NCI-H774 (cell line): ENCODE measurements at regions not wholly inside any gene's neighbourhood (a gene's known extent, or its start where the extent isn't known, plus 50 kb on each side); places are given as distances from the start of the nearest gene placed in this dataset.

Experiments
- DNase-seq: peaks from one replicate; lab custom pipeline; 2025; lab: John Stamatoyannopoulos, UW

DNA sequence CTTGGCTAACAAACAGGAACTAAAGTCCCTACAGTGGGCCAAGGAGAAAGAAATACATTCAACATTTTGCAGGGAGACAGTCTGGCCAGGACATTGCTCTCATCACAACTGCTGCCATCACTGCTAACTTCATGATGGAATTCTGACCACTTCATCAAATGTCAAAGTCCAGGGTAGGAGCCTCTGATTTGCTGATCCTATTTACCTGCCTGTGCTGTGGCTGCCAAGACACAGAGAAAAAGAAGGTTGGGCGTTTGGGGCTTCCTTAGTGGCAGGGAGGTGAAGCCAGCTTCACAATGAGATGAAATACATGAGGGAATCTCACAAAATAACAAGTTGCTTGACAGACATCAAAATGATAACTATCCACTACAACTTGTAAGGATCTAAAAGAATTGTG is 343.9 kb upstream of the CADM1 start:
- DNase-seq, result no peak

DNA sequence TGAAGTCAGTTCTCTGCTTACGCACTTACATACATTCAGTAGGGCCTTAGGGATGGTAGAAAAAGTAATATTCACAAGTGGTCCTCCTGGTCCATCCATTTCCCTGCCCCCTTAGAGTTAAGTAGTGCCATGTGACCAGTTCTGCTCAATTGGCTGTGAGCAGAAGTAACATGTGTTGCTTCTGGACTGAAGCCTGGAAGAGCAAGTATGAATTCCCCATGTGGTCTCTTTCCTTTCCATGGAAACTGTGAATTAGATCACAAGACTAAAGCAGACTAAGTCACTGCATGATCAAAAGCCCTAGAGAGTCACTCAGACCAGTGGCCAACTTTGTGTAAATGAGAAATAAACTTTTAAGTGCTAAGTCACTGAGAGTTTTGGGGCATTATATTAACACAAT is 341.7 kb upstream of the CADM1 start:
- DNase-seq, result no peak

DNA sequence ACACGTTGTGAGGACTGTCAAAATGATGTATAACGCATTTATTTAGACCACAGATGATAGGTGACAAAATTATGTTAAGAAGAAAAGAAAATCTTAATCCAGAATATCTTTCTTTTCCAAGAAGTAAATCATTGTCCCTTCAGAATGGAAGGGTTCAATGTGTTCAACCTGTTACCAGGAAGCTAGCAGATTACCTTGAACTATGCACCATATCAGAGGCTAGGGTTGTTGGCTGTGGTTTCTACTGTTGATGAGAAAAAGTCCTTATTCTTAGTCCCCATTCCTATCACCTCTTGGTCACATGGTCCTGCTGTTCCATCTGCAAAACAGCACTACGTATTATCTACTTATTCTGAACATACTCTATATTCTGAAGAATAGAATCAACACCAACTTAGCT is 339.5 kb upstream of the CADM1 start:
- no peak for DNase-seq

DNA sequence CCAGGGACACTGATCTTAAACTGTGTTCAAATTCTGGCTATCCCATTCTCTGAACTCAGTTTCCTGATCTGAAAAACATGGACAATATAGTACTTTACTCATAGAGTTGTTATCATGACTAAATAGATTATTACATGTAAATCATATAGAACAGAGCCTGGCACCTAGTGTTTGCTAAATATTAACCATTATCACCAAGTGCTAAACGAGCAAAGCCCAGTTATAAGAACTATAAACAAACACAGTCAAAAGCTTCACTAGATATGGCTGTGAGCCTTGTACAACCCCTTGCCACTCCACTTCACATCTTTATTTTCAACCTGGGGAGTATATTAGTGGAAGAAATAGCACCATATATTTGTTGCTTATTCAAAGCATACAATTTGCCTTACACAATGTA is 338.9 kb upstream of the CADM1 start:
- DNase-seq, result no peak

DNA sequence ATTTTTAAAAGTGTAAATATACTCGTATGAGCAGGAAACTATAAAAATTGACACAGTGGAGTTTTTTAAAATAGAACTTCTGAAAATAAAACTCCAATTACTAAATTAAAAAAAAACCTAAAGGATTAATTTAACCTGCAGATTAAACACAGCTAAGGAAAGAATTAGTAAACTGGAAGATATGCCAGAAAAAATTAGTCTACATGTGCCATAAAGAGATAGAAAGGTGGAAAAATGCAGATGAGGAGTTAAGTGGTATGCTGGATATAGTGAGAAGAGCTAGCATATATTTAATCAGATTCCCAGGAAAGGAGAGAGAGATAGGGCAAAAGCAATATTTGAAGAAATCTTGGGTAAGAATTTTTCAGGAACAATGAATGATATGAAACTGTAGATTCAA is 315.8 kb upstream of the CADM1 start:
- DNase-seq, result no peak

DNA sequence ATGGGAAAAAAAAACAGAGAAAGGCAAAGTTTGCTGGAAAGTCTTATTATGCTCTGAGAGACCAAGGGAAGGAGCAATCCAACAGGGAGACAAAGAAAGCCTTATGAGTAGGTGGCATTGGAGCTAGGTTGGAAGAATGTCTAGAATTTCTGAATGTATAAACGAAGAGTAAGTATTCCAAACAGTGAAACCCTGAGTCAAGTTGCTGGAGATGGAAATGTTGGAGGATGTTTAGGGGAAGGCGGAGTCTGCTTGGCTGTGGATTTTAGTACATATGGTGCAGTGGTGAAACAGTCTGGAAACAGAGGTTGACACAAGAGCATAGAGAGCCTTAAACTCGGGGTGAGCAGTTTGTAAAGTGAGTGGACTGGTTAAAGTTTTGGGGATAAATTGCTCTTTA is 314.8 kb upstream of the CADM1 start:
- DNase-seq, result no peak

DNA sequence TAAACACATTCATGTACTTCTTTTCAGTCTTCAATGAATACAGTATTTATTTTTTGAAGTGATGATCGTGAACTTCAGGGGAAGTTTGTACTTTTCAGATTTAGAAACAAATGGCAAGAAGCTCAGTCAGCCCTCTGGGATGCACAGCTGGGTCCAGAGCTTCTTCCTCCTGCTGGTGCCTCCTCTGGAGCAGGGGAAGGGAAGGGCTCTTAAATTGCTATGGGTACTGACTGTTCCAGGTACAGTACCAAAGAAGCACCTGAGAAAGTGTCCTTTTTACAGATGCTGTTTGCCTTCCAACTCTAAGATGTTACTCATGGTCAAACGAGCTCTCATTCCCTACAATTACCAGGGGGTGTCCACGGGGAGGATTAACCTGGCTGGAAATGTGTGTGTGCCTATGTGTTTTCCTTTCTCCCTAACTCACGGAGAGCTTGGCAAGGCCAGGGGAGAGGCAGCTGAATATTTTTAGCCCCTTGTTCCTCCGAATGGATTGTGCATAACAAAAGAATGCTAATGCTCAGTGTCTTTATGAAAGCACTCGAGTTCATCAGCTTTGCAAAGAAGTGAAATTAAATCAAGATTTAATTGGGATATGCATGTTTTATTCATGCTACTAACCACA is 313.7 kb upstream of the CADM1 start:
- no peak for DNase-seq

DNA sequence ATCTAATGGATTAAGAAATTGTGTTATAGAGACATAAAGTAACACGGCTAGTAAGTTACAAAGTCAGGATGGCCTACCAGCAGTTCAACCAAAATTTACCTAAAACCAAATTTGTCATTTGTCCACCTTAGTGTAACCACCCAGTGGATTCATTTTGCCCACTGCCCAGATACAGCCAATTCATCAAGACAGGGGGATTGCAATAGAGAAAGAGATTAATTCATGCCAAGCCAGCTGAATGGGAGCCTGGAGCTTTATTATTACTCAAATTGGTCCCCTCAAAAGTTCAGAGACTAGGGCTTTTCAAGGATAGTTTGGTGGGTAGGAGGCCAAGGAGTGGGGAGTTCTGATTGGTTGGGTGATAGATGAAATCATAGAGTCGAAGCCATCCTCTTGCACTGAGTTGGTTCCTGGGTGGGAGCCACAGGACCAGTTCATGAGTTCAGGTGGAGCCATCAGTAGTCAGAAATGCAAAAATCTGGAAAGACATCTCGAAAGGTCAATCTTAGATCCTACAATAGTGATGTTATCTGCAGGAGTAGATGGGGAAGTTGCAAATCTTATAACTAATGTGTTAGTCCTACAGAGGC is 304.2 kb upstream of the CADM1 start:
- DNase-seq, result no peak

DNA sequence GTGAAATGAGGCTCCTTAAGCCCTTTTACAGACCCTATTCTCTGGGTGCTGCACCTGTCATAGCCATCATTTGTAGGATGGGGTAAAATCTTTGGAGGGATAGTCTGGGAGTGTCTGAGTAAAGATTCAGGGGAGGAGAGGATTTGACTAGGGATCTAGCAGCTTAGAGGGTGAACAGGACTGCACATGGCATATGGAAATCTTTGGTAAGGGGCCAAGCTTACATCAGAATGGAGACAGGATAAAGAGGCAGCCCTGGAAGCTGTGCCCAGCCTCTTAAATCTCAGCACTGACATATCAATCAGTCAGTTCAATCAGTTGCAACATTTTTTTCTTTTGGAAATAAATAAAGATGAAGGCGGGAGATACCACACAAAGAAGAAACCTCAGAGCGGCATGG is 301.8 kb upstream of the CADM1 start:
- no peak for DNase-seq

DNA sequence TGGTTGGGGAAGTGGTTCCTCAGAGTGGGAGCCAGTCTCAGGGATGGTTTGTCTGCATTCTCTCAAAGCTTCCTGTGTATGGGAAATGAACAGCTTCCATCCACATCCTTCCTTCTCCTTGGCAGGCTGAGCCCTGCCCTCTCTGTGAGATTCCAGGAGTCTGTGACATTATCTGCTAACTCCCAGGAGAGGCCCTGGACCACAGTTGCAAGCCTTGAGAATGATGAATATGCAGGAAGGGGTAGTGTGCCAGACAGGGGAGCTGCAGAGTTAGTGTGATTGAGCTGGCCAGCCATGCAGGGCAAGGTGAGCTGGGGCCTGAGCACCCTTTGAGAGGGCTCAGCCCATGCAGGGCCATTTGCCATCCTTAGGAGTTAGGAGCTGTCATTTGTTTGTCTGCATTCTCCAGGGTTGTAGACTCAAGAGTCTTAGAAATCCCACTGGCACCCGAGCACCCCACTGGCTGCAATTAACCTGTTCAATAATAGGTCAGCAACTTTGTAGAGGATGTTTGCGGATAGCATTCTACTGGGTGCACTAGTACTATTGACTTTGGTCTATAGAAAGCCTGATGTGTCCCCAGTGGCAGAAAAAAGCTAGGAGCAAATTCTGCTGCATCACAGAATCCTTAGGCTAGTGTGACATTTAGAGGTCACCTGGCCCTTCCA is 299.0 kb upstream of the CADM1 start:
- no peak for DNase-seq

DNA sequence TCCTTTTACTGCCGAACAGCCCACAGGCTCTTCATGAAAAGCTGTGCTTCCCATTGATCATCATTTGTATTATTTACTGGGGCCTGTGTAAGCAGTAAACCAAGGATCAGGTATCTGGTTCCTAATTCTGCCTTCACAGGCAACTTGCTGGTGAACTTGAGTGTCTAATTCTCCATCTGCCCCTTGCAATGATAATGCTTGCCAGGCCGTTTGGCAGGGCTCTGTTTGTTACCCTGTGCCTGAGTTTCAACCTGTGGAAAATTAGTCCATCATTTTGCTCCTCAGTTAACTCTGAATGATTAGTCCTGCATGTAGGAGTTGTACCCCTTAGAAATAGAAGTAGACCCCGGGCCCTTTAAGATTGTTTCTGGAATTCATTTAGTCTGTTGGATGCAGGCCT is 298.4 kb upstream of the CADM1 start:
- no peak for DNase-seq

DNA sequence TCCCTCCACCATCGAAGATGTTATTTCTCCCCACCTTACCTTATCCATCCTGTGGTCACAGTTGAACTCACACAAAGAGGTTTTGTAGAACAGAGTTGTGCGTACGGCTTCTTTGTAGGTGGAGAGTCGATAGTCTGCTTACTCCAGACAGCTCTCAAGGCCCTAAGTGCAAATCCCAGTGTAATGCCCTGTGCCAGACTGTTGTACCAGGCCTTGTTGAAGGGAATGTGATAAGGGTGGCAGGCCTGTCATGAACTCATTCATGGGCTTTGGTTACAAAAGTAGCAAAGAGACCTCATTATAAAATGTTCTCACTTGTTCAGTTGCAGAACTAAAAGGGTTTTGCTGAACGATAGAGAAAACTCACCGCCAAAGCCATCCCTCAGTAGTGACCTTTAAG is 288.7 kb upstream of the CADM1 start:
- no peak for DNase-seq

DNA sequence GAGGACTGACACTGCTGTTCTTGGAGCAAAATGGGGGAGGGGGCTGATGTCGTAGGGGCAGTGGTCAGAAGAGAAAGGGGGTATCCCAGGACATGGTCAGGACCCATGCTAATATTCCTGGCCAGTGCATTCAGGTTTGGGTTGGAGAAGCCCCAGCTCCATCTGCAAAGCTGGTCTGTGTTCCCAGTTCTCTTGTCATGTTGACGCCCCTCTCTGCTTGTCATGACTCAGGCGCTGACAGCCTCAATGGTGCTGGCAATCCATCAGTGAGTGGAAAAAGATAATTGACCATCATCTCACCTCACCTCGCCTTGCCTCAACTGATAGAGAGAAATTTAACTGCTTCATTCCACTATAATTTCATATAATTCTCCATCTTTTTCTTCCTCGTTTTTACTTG is 283.1 kb upstream of the CADM1 start:
- DNase-seq, result no peak

DNA sequence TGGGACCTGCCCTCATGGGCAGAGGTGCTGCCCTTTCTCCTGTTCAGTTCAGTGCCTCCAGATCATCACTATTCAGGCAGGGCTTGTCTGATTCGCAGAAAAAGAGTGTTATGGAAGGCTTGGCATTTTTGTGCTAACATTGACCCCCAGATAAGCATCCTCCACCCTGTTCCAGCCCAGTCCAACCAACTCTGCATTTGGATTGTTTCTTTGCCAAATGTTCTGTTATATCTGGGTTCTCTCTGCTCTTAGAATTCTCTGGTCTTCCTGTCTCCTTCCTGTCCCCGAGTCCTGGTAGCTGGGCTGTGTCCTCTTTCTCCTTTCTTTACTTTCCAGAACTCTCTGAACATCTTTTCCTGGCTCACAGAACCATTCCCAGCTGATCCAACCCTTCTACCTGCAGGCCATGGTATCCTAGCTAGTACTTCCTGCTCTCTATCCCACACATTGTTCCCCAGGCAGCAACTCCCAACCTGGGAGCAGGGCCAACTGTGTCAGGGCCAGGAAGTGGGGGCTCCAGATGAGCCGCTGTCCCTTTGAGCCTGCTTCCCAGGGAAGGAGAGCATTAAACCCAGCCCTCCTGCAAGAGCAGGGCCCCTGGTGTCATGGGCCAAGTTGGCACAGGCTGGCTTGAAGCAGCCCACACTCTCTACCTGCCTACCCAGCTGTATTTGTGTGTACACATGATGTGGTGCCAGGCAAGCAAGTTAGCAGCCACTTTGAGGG is 280.7 kb upstream of the CADM1 start:
- DNase-seq, result peak; percentile 50

DNA sequence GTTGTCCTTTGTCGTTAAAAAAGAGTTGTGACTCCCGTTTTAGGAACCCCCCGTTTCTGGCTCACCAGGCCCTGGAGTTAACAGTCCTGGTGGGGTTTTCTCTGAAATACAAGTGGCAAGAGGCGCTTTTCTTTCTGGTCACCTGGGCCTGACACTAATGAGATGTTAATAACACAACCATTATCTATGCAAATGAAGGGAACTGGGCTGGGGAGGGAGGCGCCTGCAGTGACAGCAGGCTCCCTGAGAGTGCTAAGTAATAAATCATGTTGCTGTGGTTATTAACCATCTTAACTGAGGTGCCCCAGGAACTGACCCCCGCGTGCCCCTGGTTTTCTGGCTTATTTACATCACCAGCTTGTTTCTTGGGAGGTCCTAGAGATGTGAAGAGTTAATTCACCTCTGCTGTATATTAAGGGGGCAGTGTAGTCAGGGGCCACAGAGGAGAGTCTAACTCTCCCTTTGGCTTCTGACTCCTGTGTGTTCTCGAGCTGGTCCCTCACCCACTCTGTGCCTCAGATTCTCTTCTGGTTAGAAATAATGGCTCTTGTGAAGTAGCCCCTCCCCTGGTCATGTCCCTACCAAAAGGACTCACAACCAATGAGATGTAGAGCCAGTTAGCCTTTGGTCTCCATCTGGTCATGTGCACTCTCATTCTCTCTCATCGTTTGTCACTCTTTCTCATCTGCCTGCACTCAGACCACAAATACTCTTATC is 276.6 kb upstream of the CADM1 start:
- DNase-seq, result no peak

DNA sequence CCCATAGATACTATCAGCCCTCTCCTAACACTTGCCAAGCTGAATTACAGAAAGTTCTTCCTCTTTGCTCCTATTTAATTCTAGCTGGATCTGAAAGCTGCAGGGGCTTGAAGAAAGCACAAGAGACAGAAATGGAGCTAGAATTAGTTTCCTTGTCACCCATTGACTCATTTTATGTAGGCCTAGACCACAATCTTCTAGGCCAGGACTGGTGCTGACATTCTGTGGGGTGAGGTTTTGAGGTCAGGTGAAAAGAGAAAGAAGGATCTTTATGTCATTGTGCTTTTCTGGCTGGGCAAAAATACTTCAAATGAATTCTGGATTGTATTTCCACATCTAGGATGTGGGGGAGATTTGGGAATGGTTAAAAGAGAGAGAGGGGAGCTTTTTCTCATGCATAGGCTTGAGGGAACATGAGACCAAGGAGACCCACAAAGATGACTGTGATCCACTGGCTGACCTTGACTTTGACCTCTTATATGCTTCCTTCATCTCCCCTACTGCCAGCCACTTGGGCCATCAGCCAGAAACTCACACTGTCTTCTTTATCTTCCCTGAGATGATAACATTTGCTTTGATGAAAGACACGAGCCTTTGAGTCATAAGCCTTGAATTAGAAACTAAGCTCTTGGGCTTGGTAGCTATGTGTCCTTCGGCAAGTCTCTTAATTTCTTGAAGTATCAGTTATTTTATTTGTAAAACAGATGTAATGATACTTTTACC is 274.9 kb upstream of the CADM1 start:
- DNase-seq, result no peak

DNA sequence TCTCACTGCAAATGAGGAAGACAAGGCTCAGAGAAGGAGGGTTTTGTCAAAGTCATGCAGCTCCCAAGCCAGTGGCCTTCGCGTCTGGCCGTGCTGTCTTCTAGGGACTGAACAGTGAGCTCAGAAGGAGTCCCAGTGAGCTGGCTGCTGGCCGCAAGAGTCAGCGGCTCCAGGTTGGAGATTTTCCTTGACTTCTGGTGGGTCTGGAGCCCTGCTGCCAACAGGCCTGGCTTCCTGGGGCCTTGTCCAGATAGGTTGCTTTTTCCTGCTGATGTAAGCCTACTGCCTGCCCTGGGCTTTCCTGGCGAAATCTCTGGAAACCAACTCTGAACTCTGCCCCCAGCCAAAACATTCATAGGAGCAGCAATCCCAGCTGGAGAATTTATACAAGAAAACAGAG is 272.7 kb upstream of the CADM1 start:
- DNase-seq, result no peak

DNA sequence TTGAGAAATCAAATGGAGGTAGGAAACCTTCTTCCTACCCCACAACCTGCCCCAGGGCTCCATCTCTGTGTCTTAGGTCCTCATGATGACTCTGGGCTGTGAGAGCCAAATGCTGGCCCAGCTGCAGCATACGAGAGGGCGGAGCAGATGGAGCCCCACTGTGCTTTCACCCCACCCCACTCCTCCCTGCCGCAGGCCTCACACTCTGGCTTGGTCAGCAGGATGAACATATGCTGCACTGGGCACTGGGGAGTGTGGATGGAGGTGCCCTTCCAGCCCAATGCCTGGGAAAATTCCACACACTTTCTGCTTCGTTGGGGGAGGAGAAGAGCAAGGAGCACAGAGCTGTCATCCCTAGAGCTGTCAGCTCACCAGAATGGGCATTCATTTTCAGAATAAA is 271.6 kb upstream of the CADM1 start:
- no peak for DNase-seq

DNA sequence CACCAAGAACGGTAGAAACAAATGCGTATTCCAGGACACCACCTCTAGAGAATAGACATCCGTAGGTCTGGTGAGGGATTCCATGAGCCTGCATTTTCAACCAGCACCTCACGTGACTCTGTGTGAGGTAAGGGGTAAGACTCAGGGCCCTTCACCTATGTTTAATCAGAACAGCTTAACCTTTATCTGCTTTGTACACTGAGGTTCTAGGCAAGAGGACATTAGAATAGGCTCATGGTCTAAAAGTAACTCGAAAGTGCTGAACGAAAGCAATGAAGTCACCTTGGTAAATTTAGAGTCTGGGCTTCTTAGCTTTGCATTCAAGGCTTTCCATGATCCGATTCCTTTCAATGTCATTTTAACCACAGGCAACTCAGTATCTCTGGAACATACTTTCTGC is 270.5 kb upstream of the CADM1 start:
- no peak for DNase-seq

DNA sequence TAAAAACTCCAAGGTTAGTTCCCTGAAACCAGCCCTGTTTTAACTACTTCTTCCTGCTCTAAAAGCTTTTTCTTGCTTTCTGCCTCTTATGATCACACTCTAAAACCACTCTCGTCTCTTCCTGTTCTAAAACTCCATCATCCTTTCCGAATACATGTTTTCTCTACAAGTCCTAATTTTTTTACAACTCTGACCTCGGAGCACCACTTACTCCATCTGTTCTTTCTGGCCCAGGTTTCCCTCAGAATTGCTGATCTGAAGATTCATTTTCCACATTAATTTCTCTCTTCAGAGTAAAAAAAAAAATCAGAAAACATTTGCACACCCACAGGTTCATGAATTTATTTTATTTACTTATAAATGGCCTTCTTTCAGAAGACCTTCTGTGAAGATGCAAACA is 265.7 kb upstream of the CADM1 start:
- no peak for DNase-seq

DNA sequence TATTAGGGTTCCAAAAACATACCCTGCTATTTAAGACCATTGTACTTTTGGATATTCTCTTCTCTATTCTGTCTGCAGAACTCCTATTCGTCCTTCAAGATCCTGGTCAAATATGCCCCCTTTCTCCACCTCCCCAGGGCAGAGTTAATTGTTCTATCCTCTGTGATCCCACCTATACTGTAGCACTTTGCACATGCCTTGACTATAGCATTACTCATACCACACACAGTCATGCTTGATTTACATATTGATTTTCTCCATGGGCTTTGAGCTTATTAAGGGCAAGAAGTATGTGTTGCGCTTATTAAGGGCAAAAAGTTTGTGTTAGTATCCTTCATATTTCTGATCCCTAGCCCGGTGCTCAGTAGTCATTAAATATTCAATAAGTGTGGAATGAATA is 263.7 kb upstream of the CADM1 start:
- DNase-seq, result no peak
